ENCODE measurements at regions not wholly inside any gene's neighbourhood (a gene's known extent, or its start where the extent isn't known, plus 50 kb on each side); places are given as distances from the start of the nearest gene placed in this dataset.

DNA sequence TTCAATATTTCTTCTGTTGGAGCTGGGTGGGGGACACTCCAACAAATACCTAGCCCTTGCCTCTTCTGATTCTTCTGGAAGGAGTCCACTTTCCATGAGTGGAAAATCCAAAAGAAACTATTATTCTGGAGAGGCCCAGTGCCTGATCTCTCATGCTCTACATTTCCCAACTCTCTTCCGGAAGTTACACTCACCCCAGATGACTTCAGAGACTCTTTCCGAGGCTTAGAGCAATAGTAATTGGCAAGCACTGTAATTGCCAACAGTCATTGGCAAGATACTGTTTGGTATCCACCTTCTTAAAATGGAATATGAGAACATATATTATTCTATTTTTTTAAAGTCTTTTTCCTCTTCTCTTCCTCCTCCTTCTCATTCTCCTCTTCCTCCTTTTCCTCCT, 60.5 kb upstream of the CYRIA start:
- no peaks in the 10 kb centered on the region for H3K27me3 Mint-ChIP-seq
- H3K36me3 ChIP-seq (replicated peaks in 1 of 2; ENCODE audit: control extremely low read depth in 1 of 2, control insufficient read depth in 1 of 2, extremely low read depth in 1 of 2, insufficient read depth in 2 of 2, low read length in 1 of 2) = no peaks in the 10 kb centered on the region
- no peak overlapping the region for H3K4me3 ChIP-seq (ENCODE audit: control extremely low read depth in 1 of 5, extremely low read depth in 1 of 5, insufficient read depth in 1 of 5, low read depth in 2 of 5, low read length in 4 of 5)
- no peak for ATAC-seq (ENCODE audit: low read depth)
- H3K27me3 ChIP-seq (replicated peaks in 1 of 4; ENCODE audit: control extremely low read depth in 1 of 4, control insufficient read depth in 3 of 4, insufficient read depth in 4 of 4, low read length in 3 of 4) = no peaks in the 10 kb centered on the region
- no peaks in the 10 kb centered on the region for H3K79me2 ChIP-seq (ENCODE audit: control insufficient read depth, insufficient read depth, low read length)
- no peak overlapping the region for H3K4me2 ChIP-seq (replicated peaks; ENCODE audit: low read depth, low read length, poor library complexity, severe bottlenecking)
- no peak overlapping the region for H3K27ac Mint-ChIP-seq
- DNase-seq = no peak
- H3K9me3 ChIP-seq (ENCODE audit: control extremely low read depth in 1 of 3, control insufficient read depth in 2 of 3, insufficient read depth in 1 of 3, low read length in 2 of 3) = peaks cover 0 to 1% (median 0%) of the 10 kb centered on the region in 3 donors
- H3K4me3 Mint-ChIP-seq = no peak overlapping the region
- no peaks in the 10 kb centered on the region for H4K20me1 ChIP-seq (ENCODE audit: control insufficient read depth, insufficient read depth, low read length, poor library complexity, severe bottlenecking)
- H3K27ac ChIP-seq (ENCODE audit: low read length in 2 of 2) = no peak overlapping the region
- intact Hi-C loops (cut with micrococcal nuclease) = loop anchor here (5.0 kb wide), 1 partner anchor 69 kb away; no protein-coding TSS in a partner anchor
- POLR2A ChIA-PET = no interaction called here
- CTCF ChIA-PET = interaction anchor here (1.6 kb wide), 1 partner anchor 31 kb away, joined by 5 read pairs; no protein-coding TSS in a partner anchor
- peaks cover 42% of the 10 kb centered on the region for H3K4me1 Mint-ChIP-seq
- H3K4me1 ChIP-seq (ENCODE audit: control insufficient read depth in 2 of 2, insufficient read depth in 2 of 2, low read length in 2 of 2) = peaks cover 12 to 20% of the 10 kb centered on the region in 2 donors
- WGBS (ENCODE audit: insufficient coverage) = no CpG with 5 or more reads among the region's 2 CpGs
- H2AFZ ChIP-seq (ENCODE audit: insufficient read depth, low read depth, low read length, poor library complexity, severe bottlenecking) = no peak overlapping the region
- TF ChIP-seq EZH2 (IDR thresholded peaks at IDR 0.05; ENCODE audit: borderline replicate concordance, insufficient read depth, low read depth, low read length, poor library complexity, severe bottlenecking) = no peak
- TF ChIP-seq, protein P1, sequence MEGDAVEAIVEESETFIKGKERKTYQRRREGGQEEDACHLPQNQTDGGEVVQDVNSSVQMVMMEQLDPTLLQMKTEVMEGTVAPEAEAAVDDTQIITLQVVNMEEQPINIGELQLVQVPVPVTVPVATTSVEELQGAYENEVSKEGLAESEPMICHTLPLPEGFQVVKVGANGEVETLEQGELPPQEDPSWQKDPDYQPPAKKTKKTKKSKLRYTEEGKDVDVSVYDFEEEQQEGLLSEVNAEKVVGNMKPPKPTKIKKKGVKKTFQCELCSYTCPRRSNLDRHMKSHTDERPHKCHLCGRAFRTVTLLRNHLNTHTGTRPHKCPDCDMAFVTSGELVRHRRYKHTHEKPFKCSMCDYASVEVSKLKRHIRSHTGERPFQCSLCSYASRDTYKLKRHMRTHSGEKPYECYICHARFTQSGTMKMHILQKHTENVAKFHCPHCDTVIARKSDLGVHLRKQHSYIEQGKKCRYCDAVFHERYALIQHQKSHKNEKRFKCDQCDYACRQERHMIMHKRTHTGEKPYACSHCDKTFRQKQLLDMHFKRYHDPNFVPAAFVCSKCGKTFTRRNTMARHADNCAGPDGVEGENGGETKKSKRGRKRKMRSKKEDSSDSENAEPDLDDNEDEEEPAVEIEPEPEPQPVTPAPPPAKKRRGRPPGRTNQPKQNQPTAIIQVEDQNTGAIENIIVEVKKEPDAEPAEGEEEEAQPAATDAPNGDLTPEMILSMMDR (IDR thresholded peaks at IDR 0.05) = no peak
- H3K9ac ChIP-seq (ENCODE audit: low read length) = no peak overlapping the region
- H3K9me3 Mint-ChIP-seq (ENCODE audit: insufficient read depth) = peaks cover 3% of the 10 kb centered on the region

DNA sequence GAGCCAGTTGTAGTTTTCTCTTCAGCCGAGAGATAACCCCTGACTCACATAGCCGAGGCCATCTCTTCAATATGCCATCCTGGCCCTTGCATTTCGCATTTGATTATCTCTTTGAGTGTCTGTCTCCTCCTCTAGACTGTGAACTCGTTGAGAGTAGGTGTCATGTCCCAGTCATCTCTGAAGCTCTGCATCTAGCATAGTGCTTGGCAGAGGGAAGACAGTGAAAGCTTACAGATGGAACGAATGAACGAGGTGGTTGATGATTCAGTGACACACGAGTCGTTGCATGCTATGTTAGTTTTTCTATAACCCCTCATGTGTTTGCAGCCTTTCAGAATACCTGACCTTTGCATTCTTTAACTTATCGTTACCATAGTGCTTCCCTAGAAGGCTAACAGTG, 59.9 kb upstream of the CYRIA start:
- Histone ChIP-seq H3K79me2 (ENCODE audit: control insufficient read depth, insufficient read depth, low read length) (no peaks in the 10 kb centered on the region), H3K36me3 (replicated peaks in 1 of 2; ENCODE audit: control extremely low read depth in 1 of 2, control insufficient read depth in 1 of 2, extremely low read depth in 1 of 2, insufficient read depth in 2 of 2, low read length in 1 of 2) (no peaks in the 10 kb centered on the region), H3K4me3 (ENCODE audit: control extremely low read depth in 1 of 5, extremely low read depth in 1 of 5, insufficient read depth in 1 of 5, low read depth in 2 of 5, low read length in 4 of 5) (no peak overlapping the region), H3K9ac (ENCODE audit: low read length) (no peak overlapping the region), H3K27me3 (replicated peaks in 1 of 4; ENCODE audit: control extremely low read depth in 1 of 4, control insufficient read depth in 3 of 4, insufficient read depth in 4 of 4, low read length in 3 of 4) (no peaks in the 10 kb centered on the region), H3K9me3 (ENCODE audit: control extremely low read depth in 1 of 3, control insufficient read depth in 2 of 3, insufficient read depth in 1 of 3, low read length in 2 of 3) (peaks cover 0 to 1% (median 0%) of the 10 kb centered on the region in 3 donors), H2AFZ (ENCODE audit: insufficient read depth, low read depth, low read length, poor library complexity, severe bottlenecking) (no peak overlapping the region), H3K4me1 (ENCODE audit: control insufficient read depth in 2 of 2, insufficient read depth in 2 of 2, low read length in 2 of 2) (peaks cover 12 to 20% of the 10 kb centered on the region in 2 donors), H3K4me2 (replicated peaks; ENCODE audit: low read depth, low read length, poor library complexity, severe bottlenecking) (no peak overlapping the region), H4K20me1 (ENCODE audit: control insufficient read depth, insufficient read depth, low read length, poor library complexity, severe bottlenecking) (no peaks in the 10 kb centered on the region), H3K27ac (ENCODE audit: low read length in 2 of 2) (no peak overlapping the region)
- Mint-ChIP-seq H3K27me3 (no peaks in the 10 kb centered on the region), H3K4me3 (no peak overlapping the region), H3K9me3 (ENCODE audit: insufficient read depth) (peaks cover 3% of the 10 kb centered on the region), H3K4me1 (peaks cover 44% of the 10 kb centered on the region), H3K27ac (no peak overlapping the region)
- POLR2A ChIA-PET = no interaction called here
- WGBS (ENCODE audit: insufficient coverage) = 69% methylated on average over 6 of the region's 9 CpGs
- intact Hi-C loops (cut with micrococcal nuclease) = loop anchor here (5.0 kb wide), 1 partner anchor 68 kb away; no protein-coding TSS in a partner anchor
- ATAC-seq (ENCODE audit: low read depth) (no peak), DNase-seq (no peak)
- CTCF ChIA-PET = interaction anchor here (0.7 to 0.9 kb wide), 2 partner anchors 11 to 112 kb away, joined by 4 to 5 read pairs; no protein-coding TSS in a partner anchor
- TF ChIP-seq EZH2 (IDR thresholded peaks at IDR 0.05; ENCODE audit: borderline replicate concordance, insufficient read depth, low read depth, low read length, poor library complexity, severe bottlenecking) = no peak
- TF ChIP-seq, protein P1 (IDR thresholded peaks at IDR 0.05) = no peak
